ENCODE measurements at regions not wholly inside any gene's neighbourhood (a gene's known extent, or its start where the extent isn't known, plus 50 kb on each side); places are given as distances from the start of the nearest gene placed in this dataset.

DNA sequence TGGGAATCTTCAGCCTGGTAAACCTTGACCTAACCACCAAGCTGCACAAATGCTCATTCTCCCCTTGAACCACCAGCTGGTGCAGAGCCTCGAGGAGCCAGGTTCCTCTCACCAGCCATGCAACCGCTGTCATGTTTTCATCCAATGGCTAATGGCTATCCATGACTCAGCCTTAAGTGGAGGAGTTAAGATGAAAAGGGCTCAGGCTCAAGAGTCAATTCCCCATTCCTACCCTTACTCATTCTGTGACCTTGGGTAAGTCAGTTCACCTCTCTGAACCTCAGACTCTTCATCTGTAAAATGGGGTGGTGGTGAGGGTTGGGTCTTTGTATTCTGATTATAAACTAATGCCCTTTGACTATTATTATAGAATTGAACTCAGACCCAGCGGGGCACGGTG is 515.6 kb downstream of the SHQ1 start:
- TF ChIP-seq CTCF (IDR thresholded peaks at IDR 0.05; ENCODE audit: insufficient read depth, low read depth, low read length): no peak
- no peak for TF ChIP-seq EZH2 (IDR thresholded peaks at IDR 0.05; ENCODE audit: insufficient read depth, low read length)

Data from astrocyte (in vitro differentiated cells and primary cell).